Ectodermal cell (in vitro differentiated cells): ENCODE measurements at regions not wholly inside any gene's neighbourhood (a gene's known extent, or its start where the extent isn't known, plus 50 kb on each side); places are given as distances from the start of the nearest gene placed in this dataset.

Experiments used
- H3K27ac ChIP-seq: 2 replicates; pipeline ENCODE4 v1.7.0; 2013; ENCODE audit warnings: mild to moderate bottlenecking, low read depth, low read length; ENCODE audit not compliant: insufficient read depth, poor library complexity, severe bottlenecking
- H3K27me3 ChIP-seq: 2 replicates; pipeline ENCODE4 v1.7.0; 2013; ENCODE audit warnings: mild to moderate bottlenecking, low read length; ENCODE audit not compliant: insufficient read depth, control insufficient read depth, poor library complexity, severe bottlenecking
- H3K36me3 ChIP-seq: one replicate; pipeline ENCODE4 v1.7.0; 2013; ENCODE audit warnings: low read length; ENCODE audit not compliant: control insufficient read depth, insufficient read depth
- H3K4me1 ChIP-seq: one replicate; pipeline ENCODE4 v1.7.0; 2013; ENCODE audit warnings: low read length; ENCODE audit not compliant: control insufficient read depth, insufficient read depth
- H3K4me3 ChIP-seq: 2 replicates; pipeline ENCODE4 v1.7.0; 2013; ENCODE audit warnings: low read depth, low read length, control low read depth; ENCODE audit not compliant: insufficient read depth
- H3K9me3 ChIP-seq: 2 replicates; pipeline ENCODE4 v1.7.0; 2013; ENCODE audit warnings: mild to moderate bottlenecking, low read length, moderate library complexity; ENCODE audit not compliant: control insufficient read depth
- WGBS, 2 experiments: methylation state at CpG; one replicate each; pipeline ENCODE4 v1.1.7; 2013; ENCODE audit warnings: missing lambda C conversion rate in 2 of 2; 5-methylcytosine and 5-hydroxymethylcytosine counted together

DNA sequence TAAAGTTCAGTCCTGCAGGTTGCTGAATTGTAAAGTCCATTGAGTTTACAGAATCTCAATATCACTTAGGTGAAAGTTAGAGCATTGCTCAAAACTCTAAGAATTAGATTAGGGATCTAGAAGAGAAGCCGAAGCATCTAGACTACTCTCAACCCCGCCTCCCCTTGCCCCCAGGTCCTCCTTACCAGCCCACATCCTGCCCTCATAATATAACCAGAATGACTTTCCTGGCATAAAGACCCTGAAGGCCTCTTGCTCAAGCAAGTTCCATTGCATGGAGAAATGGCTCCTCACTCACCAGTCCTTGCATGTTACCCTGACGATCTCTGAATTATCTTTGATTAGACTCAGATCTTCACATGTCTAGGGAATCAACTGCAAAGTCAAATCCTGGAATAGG lies 78.8 kb downstream of the SPATA31C2 start:
- no peaks in the 10 kb centered on the region for H3K36me3 ChIP-seq
- no peaks in the 10 kb centered on the region for H3K27me3 ChIP-seq
- no peaks in the 10 kb centered on the region for H3K9me3 ChIP-seq
- no peak overlapping the region for H3K4me3 ChIP-seq
- 86 to 89% methylated on average over 3 of the region's 3 CpGs for WGBS, 2 experiments
- H3K4me1 ChIP-seq, result no peaks in the 10 kb centered on the region
- no peak overlapping the region for H3K27ac ChIP-seq

DNA sequence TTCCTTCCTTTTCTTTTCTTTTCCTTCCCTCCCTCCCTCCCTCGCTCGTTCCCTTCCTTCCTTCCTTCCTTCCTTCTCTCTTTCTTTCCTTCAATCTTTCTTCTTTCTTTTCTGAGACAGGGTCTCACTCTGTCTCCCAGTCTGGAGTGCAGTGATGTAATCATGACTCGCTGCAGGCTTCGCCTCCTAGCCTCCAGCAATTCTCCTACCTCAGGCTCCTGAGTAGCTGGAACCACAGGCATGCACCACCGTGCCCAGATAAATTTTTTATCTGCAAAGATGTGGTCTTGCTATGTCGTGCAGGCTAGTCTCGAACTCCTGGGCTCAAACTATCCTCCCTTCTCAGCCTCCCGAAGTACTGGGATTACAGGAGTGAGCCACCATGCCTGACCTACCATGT lies 81.4 kb downstream of the SPATA31C2 start:
- WGBS, 2 experiments, result 85 to 89% methylated on average over 8 of the region's 8 CpGs
- H3K27ac ChIP-seq, result no peak overlapping the region
- H3K9me3 ChIP-seq, result no peaks in the 10 kb centered on the region
- no peak overlapping the region for H3K4me3 ChIP-seq
- H3K4me1 ChIP-seq, result no peaks in the 10 kb centered on the region
- H3K27me3 ChIP-seq, result no peaks in the 10 kb centered on the region
- no peaks in the 10 kb centered on the region for H3K36me3 ChIP-seq

DNA sequence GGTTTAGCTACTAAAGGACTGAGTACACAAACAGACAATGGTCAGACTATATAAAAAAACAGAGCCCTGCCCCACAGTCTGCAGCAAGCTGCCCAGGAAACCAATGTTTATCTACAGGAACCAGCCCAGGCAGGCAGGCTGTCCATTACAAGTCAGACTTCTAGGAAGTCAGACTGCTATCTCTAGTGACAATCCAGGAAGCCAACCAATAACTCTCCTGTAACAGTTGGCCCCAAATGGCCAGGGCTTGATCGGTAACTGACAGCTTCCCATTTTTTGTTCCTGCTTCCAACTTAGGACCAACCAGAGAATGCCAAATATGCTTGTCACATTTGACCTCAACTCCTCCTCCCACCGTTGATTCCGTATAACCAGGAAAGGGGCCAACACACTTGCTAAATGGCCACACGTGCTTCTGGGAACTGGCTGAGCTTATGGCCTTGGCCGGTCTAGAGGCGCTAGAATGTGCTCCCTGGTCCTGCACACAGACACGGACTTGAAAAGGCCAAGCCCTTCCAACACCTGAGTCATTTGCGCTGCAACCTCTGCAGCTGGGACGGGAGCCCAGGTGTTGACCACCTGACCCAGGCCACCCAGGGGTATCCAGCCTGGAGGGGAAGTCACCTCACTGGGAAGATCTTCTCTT lies 79.6 kb upstream of the CDK20 start:
- Histone ChIP-seq H3K9me3 (no peaks in the 10 kb centered on the region), H3K4me3 (no peak overlapping the region), H3K4me1 (no peaks in the 10 kb centered on the region), H3K27ac (no peak overlapping the region), H3K27me3 (no peaks in the 10 kb centered on the region), H3K36me3 (no peaks in the 10 kb centered on the region)
- WGBS, 2 experiments, result 95 to 96% methylated on average over 9 of the region's 9 CpGs

DNA sequence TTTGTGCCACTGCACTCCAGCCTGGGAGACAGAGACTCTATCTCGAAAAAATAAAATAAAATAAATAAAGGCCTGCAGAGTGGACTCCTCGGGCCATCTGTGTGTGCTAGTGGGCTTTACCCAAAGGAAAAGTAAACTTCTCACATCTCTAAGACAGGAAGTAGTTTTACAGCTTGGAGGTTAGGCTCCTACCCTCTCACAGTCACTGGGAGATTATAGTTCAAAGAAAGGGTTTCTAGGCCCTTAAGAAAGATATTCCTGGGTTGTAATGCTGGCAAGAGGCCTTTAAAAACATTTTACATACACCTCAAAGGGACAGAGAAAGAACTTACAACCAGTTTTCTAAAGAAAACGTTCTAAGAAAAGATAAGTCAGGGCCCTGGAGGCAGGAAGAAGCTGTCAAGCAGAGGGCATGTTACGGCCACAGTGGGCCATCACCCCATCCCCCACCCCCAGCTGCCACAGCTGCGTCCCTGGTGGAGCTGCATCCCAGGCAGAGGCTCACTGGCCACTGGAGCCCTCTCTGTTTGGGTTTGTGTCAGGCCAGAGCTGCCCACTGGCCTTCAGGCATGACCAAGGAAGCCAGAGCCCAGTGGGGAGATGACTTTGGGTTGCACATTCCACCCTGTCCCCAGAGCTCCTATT lies 78.1 kb upstream of the CDK20 start:
- no peaks in the 10 kb centered on the region for H3K9me3 ChIP-seq
- H3K27ac ChIP-seq, result no peak overlapping the region
- no peaks in the 10 kb centered on the region for H3K27me3 ChIP-seq
- no peak overlapping the region for H3K4me3 ChIP-seq
- no peaks in the 10 kb centered on the region for H3K4me1 ChIP-seq
- 72 to 79% methylated on average over 5 of the region's 5 CpGs for WGBS, 2 experiments
- H3K36me3 ChIP-seq, result no peaks in the 10 kb centered on the region

DNA sequence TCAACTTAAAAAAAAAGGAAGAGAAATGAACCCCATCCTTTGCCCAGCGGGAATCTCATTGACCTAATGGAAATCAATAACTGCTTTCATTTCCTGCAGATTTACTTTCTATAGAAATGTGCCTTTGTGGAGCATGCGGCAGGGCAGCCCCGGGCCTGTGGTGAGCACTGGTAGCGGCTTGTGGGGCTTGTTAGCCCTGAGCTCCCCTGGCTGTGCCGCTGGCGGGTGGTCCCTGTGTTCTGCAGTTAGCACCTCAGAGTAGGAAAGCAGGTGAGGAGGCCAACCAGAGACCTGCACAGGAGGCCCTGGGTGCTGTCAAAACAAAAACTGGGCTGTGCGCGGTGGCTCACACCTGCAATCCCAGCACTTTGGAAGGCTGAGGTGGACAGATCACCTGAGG lies 76.8 kb upstream of the CDK20 start:
- H3K4me3 ChIP-seq, result no peak overlapping the region
- 89 to 90% methylated on average over 8 of the region's 8 CpGs for WGBS, 2 experiments

DNA sequence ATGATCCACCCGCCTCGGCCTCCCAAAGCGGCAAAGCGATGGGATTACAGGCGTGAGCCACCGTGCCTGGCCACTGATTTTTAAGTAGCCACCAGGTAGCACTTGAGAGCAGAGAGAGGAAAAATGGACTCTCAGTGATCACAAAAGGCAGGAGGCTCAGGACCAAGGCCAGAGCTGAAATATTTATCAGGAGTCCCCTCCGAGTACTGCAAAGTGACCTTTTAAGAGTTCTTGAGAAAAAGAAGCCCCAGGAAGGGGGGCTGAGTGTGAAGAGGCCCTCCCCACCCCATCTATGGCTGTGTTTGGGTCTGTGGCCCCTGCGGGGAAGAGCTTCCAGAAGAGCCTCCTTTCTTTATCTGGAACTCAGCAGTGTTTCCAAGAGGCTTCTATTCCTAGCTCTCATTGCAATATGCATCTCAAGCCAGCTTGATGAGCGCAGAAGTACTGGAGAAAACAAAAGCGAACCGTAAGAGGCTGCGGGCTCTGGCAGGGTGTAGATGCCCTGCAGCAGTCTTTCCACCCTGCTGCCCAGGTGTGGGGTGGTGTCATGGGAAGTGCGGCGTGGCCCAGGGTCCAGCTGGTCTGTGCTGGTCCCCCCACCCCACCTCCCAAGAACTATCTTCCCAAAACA lies 75.5 kb upstream of the CDK20 start:
- H3K4me3 ChIP-seq, result no peak overlapping the region
- H3K36me3 ChIP-seq, result no peaks in the 10 kb centered on the region
- no peak overlapping the region for H3K27ac ChIP-seq
- WGBS, 2 experiments, result 74 to 77% methylated on average over 14 of the region's 14 CpGs
- no peaks in the 10 kb centered on the region for H3K9me3 ChIP-seq
- H3K27me3 ChIP-seq, result no peaks in the 10 kb centered on the region
- no peaks in the 10 kb centered on the region for H3K4me1 ChIP-seq

More for the DNA sequence above, 76.8 kb upstream of the CDK20 start:
- no peaks in the 10 kb centered on the region for H3K27me3 ChIP-seq
- no peaks in the 10 kb centered on the region for H3K36me3 ChIP-seq
- no peaks in the 10 kb centered on the region for H3K4me1 ChIP-seq
- no peaks in the 10 kb centered on the region for H3K9me3 ChIP-seq
- H3K27ac ChIP-seq, result no peak overlapping the region

DNA sequence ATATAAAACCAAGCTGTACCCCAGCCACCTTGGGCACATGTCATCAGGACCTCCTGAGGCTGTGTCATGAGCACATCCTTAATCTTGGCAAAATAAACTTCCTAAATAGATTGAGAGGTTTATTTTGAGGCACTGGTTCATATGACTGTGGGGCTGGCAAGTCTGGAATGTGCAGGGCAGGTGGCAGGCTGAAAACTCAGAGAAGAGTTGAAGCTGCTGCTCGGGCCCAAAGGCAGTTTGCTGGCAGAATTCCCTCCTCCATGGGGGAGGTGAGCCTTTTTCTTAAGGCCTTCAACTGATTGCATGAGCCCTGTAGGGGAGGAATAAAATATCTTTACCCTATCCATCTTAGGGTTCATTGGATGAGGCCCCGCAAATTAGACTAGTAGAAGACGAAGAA lies 72.2 kb upstream of the CDK20 start:
- Histone ChIP-seq H3K27me3 (no peaks in the 10 kb centered on the region), H3K27ac (no peak overlapping the region), H3K36me3 (no peaks in the 10 kb centered on the region), H3K4me3 (no peak overlapping the region), H3K9me3 (peaks cover 3% of the 10 kb centered on the region), H3K4me1 (no peaks in the 10 kb centered on the region)
- WGBS, 2 experiments, result 82 to 85% methylated on average over 3 of the region's 3 CpGs

DNA sequence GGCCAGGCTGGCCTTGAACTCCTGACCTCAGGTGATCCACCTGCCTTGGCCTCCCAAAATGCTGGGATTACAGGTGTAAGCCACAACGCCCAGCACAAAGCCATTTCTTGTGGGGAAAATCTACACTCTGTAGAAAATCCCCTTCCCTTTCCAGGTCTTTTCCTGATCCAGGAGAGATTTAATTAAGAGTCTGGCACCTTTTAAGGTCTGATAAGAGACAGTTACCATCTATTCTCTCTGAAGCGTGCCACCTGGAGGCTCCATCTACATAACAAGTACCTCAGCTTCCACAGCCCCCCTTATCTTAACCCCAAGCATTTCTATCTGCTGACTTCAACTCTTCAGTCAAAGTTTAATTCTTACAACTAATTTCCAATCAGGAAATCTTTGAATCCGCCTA lies 71.4 kb upstream of the CDK20 start:
- H3K9me3 ChIP-seq, result peaks cover 3% of the 10 kb centered on the region
- no peaks in the 10 kb centered on the region for H3K36me3 ChIP-seq
- 76 to 80% methylated on average over 3 of the region's 3 CpGs for WGBS, 2 experiments
- H3K4me1 ChIP-seq, result no peaks in the 10 kb centered on the region
- no peak overlapping the region for H3K27ac ChIP-seq
- no peak overlapping the region for H3K4me3 ChIP-seq
- no peaks in the 10 kb centered on the region for H3K27me3 ChIP-seq

DNA sequence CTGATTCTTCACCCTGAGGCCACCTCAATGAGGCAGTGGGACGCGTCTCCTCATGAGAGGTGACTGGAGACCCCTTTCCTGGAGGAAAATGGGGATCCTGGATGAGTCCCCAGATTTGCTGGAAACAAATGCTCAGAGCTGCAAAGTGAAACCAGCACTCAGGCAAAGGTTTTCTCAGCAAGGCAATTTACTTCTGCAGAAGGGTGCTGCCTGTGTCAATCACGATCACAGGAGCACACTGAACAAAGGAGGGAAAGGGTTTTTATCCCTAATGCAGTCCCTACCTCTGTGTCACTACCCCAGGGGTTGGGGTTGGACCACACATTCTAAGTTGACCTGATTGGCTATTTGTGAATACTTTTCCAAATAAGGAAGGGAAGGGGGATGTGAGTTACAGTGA lies 69.9 kb upstream of the CDK20 start:
- Histone ChIP-seq H3K27me3 (no peaks in the 10 kb centered on the region), H3K36me3 (no peaks in the 10 kb centered on the region), H3K4me3 (no peak overlapping the region), H3K9me3 (peaks cover 3% of the 10 kb centered on the region), H3K27ac (no peak overlapping the region), H3K4me1 (no peaks in the 10 kb centered on the region)
- WGBS, 2 experiments, result 94 to 97% methylated on average over 3 of the region's 3 CpGs

DNA sequence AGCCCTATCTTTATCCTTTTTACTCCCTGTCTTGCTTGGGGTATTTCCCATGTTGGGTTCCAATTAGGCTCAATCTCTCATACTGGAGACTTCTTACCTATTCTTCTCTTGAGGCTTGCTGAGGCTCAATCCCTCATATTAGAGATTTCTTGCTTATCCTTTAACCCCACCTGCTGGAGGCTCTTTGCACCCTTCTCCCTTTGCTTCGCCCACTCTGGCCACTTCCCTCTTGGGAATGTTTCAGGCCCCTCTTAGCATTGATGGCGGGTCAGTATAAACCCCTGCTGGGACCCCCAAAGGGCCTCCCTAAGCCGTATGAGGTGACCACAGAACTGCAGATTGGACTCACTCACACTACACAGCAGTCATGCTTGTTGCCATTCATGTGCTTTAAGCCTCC lies 69.3 kb upstream of the CDK20 start:
- H3K4me3 ChIP-seq, result no peak overlapping the region
- H3K4me1 ChIP-seq, result no peaks in the 10 kb centered on the region
- WGBS, 2 experiments, result 91 to 93% methylated on average over 3 of the region's 3 CpGs
- no peak overlapping the region for H3K27ac ChIP-seq
- H3K36me3 ChIP-seq, result no peaks in the 10 kb centered on the region
- H3K27me3 ChIP-seq, result no peaks in the 10 kb centered on the region
- peaks cover 3% of the 10 kb centered on the region for H3K9me3 ChIP-seq
